ENCODE measurements at regions not wholly inside any gene's neighbourhood (a gene's known extent, or its start where the extent isn't known, plus 50 kb on each side); places are given as distances from the start of the nearest gene placed in this dataset.

GRCh38 chr14:31954991-31955390, 122.1 kb upstream of the ARHGAP5 start:
- Histone ChIP-seq H3K9me3 (ENCODE audit: low read length) (no peaks in the 10 kb centered on the region), H3K4me1 (ENCODE audit: insufficient read depth, low read length) (peaks cover 13% of the 10 kb centered on the region), H3K36me3 (ENCODE audit: insufficient read depth, low read length) (no peaks in the 10 kb centered on the region), H3K27ac (ENCODE audit: low read depth, low read length) (no peak overlapping the region), H3K27me3 (ENCODE audit: control insufficient read depth in 1 of 2, insufficient read depth in 2 of 2, low read length in 2 of 2) (no peaks in the 10 kb centered on the region), H3K9ac (ENCODE audit: low read length) (no peak overlapping the region), H3K4me3 (ENCODE audit: low read depth in 1 of 2, low read length in 2 of 2) (no peak overlapping the region)

DNA sequence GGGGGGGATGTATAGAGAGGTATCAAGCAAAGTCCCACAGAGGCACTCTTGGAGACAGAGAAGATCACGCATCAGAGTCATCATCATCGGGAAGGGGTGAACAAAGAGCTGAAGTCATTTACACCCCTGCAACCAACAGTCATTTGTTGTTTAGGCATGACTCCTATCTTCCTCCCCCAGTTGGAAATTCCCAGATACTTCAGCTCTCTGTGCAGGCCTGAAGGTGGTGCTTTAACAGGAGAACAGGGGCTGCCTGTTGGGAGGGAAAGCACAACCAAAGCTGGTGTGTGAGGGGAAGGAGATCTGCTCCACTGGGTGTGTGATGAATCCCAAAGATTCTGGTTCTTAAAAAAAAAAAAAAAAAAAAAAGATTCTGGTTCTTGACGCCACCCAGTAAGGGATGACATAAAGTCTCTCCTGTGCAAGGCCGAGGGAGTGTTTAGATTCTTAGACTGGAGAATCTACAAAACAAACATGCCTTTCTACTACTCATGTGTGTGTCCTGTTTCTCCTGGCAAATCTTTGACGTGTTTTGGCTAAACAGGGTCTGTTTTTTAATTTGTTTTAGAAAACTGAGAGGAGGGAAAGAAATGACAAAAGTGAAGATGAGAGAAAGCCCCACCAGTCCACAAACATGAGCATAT, 121.0 kb upstream of the ARHGAP5 start:
- Histone ChIP-seq H3K4me1 (ENCODE audit: insufficient read depth, low read length) (peaks cover 5% of the 10 kb centered on the region), H3K27me3 (ENCODE audit: control insufficient read depth in 1 of 2, insufficient read depth in 2 of 2, low read length in 2 of 2) (no peaks in the 10 kb centered on the region), H3K27ac (ENCODE audit: low read depth, low read length) (no peak overlapping the region), H3K9me3 (ENCODE audit: low read length) (no peaks in the 10 kb centered on the region), H3K9ac (ENCODE audit: low read length) (no peak overlapping the region), H3K36me3 (ENCODE audit: insufficient read depth, low read length) (no peaks in the 10 kb centered on the region), H3K4me3 (ENCODE audit: low read depth in 1 of 2, low read length in 2 of 2) (no peak overlapping the region)

GRCh38 chr14:31957565-31957964, 119.5 kb upstream of the ARHGAP5 start:
- Histone ChIP-seq H3K27me3 (ENCODE audit: control insufficient read depth in 1 of 2, insufficient read depth in 2 of 2, low read length in 2 of 2) (no peaks in the 10 kb centered on the region), H3K9me3 (ENCODE audit: low read length) (no peaks in the 10 kb centered on the region), H3K36me3 (ENCODE audit: insufficient read depth, low read length) (no peaks in the 10 kb centered on the region), H3K27ac (ENCODE audit: low read depth, low read length) (no peak overlapping the region), H3K4me1 (ENCODE audit: insufficient read depth, low read length) (no peaks in the 10 kb centered on the region), H3K4me3 (ENCODE audit: low read depth in 1 of 2, low read length in 2 of 2) (no peak overlapping the region), H3K9ac (ENCODE audit: low read length) (no peak overlapping the region)

GRCh38 chr14:31960039-31960438, 117.1 kb upstream of the ARHGAP5 start:
- Histone ChIP-seq H3K9ac (ENCODE audit: low read length) (no peak overlapping the region), H3K27ac (ENCODE audit: low read depth, low read length) (no peak overlapping the region), H3K4me3 (ENCODE audit: low read depth in 1 of 2, low read length in 2 of 2) (no peak overlapping the region), H3K27me3 (ENCODE audit: control insufficient read depth in 1 of 2, insufficient read depth in 2 of 2, low read length in 2 of 2) (no peaks in the 10 kb centered on the region), H3K4me1 (ENCODE audit: insufficient read depth, low read length) (no peaks in the 10 kb centered on the region), H3K36me3 (ENCODE audit: insufficient read depth, low read length) (no peaks in the 10 kb centered on the region), H3K9me3 (ENCODE audit: low read length) (no peaks in the 10 kb centered on the region)

- no peaks in the 10 kb centered on the region for H3K9me3 ChIP-seq (ENCODE audit: low read length)
- no peak overlapping the region for H3K27ac ChIP-seq (ENCODE audit: low read depth, low read length)
- peaks cover 8% of the 10 kb centered on the region for H3K4me1 ChIP-seq (ENCODE audit: insufficient read depth, low read length)
- H3K36me3 ChIP-seq (ENCODE audit: insufficient read depth, low read length), result no peaks in the 10 kb centered on the region
- H3K27me3 ChIP-seq (ENCODE audit: control insufficient read depth in 1 of 2, insufficient read depth in 2 of 2, low read length in 2 of 2), result no peaks in the 10 kb centered on the region
- no peak overlapping the region for H3K4me3 ChIP-seq (ENCODE audit: low read depth in 1 of 2, low read length in 2 of 2)
- H3K9ac ChIP-seq (ENCODE audit: low read length), result no peak overlapping the region
Observed at GRCh38 chr14:31961896-31962295, 115.2 kb upstream of the ARHGAP5 start.

DNA sequence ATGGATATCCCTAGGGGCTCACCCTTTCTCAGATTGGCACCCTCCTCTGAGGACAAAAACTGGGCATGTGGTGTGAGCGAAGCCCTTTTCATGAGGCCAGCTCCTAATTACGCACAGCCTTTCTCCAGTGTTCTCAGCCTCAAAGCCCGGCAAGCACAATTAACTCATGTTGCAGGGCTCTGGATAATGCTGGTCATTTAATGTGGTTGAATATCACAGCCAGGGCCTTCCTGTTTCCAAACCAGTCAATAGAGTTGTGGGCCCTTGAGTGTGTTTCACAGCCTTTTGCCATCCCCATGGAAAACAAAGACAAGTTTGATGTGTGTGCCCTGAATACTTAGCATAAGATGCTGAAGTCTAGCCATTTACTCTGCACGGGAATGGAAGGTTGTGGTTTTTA, 114.2 kb upstream of the ARHGAP5 start:
- H3K36me3 ChIP-seq (ENCODE audit: insufficient read depth, low read length), result no peaks in the 10 kb centered on the region
- H3K9me3 ChIP-seq (ENCODE audit: low read length), result no peaks in the 10 kb centered on the region
- no peak overlapping the region for H3K4me3 ChIP-seq (ENCODE audit: low read depth in 1 of 2, low read length in 2 of 2)
- peaks cover 8% of the 10 kb centered on the region for H3K4me1 ChIP-seq (ENCODE audit: insufficient read depth, low read length)
- H3K9ac ChIP-seq (ENCODE audit: low read length), result no peak overlapping the region
- H3K27me3 ChIP-seq (ENCODE audit: control insufficient read depth in 1 of 2, insufficient read depth in 2 of 2, low read length in 2 of 2), result no peaks in the 10 kb centered on the region
- H3K27ac ChIP-seq (ENCODE audit: low read depth, low read length), result no peak overlapping the region

DNA sequence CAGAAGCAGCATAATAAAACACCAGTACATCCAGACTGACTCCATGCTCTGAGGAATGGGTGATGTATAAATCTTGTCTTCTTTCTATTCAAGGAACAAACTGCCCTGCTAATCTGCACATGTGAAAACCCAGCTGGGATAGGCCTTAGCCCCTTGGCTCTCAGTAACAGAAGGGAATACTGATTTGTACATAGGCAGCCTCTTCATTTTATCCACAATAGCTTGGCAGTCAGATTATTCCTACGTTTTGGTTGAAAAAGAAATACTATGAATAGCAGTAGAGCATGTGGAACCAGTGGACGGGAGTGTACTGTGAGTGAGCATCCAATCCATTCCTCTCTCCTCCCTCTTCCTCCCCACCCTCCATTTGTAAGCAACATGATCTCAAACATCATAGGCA, 113.5 kb upstream of the ARHGAP5 start:
- Histone ChIP-seq H3K4me1 (ENCODE audit: insufficient read depth, low read length) (peaks cover 8% of the 10 kb centered on the region), H3K4me3 (ENCODE audit: low read depth in 1 of 2, low read length in 2 of 2) (no peak overlapping the region), H3K36me3 (ENCODE audit: insufficient read depth, low read length) (no peaks in the 10 kb centered on the region), H3K9ac (ENCODE audit: low read length) (no peak overlapping the region), H3K9me3 (ENCODE audit: low read length) (no peaks in the 10 kb centered on the region), H3K27me3 (ENCODE audit: control insufficient read depth in 1 of 2, insufficient read depth in 2 of 2, low read length in 2 of 2) (no peaks in the 10 kb centered on the region), H3K27ac (ENCODE audit: low read depth, low read length) (no peak overlapping the region)

GRCh38 chr14:31964490-31964889, 112.6 kb upstream of the ARHGAP5 start:
- Histone ChIP-seq H3K27ac (ENCODE audit: low read depth, low read length) (no peak overlapping the region), H3K4me3 (ENCODE audit: low read depth in 1 of 2, low read length in 2 of 2) (no peak overlapping the region), H3K36me3 (ENCODE audit: insufficient read depth, low read length) (no peaks in the 10 kb centered on the region), H3K27me3 (ENCODE audit: control insufficient read depth in 1 of 2, insufficient read depth in 2 of 2, low read length in 2 of 2) (no peaks in the 10 kb centered on the region), H3K4me1 (ENCODE audit: insufficient read depth, low read length) (peaks cover 12% of the 10 kb centered on the region), H3K9ac (ENCODE audit: low read length) (no peak overlapping the region), H3K9me3 (ENCODE audit: low read length) (no peaks in the 10 kb centered on the region)

DNA sequence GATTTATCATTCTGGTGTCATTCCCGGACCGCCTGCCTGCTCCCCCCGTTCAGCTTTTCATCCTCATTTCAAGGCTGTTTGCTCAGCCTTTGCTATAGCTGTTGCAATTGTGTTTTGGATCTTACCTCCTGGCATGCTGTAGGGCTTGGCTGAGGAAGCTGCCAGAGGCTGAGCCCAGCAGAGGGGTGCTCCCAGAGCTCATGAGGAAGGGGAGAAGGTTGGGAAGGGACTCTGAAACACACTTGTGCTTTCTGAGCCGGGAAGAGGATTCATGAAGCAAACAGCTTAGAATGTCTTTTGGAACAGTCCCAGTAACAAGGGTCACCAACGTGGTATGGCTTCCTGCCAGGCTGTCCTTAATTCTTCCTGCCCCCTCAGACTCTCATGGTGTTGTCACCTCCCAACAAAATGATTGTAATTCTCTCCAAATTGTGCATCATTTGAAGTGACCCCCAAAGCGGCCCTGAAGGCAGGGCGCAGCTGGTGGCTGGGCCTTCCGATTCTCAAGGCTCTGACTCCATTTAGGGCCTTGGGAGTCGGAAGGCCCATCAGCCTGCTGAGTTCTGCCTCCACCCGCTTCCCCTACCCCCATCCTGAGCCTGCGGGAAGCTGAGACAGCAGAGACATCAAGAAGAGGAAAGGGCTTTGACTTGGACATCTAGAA, 111.9 kb upstream of the ARHGAP5 start:
- Histone ChIP-seq H3K4me1 (ENCODE audit: insufficient read depth, low read length) (peaks cover 17% of the 10 kb centered on the region), H3K9ac (ENCODE audit: low read length) (no peak overlapping the region), H3K27me3 (ENCODE audit: control insufficient read depth in 1 of 2, insufficient read depth in 2 of 2, low read length in 2 of 2) (no peaks in the 10 kb centered on the region), H3K9me3 (ENCODE audit: low read length) (no peaks in the 10 kb centered on the region), H3K4me3 (ENCODE audit: low read depth in 1 of 2, low read length in 2 of 2) (no peak overlapping the region), H3K27ac (ENCODE audit: low read depth, low read length) (no peak overlapping the region), H3K36me3 (ENCODE audit: insufficient read depth, low read length) (no peaks in the 10 kb centered on the region)

DNA sequence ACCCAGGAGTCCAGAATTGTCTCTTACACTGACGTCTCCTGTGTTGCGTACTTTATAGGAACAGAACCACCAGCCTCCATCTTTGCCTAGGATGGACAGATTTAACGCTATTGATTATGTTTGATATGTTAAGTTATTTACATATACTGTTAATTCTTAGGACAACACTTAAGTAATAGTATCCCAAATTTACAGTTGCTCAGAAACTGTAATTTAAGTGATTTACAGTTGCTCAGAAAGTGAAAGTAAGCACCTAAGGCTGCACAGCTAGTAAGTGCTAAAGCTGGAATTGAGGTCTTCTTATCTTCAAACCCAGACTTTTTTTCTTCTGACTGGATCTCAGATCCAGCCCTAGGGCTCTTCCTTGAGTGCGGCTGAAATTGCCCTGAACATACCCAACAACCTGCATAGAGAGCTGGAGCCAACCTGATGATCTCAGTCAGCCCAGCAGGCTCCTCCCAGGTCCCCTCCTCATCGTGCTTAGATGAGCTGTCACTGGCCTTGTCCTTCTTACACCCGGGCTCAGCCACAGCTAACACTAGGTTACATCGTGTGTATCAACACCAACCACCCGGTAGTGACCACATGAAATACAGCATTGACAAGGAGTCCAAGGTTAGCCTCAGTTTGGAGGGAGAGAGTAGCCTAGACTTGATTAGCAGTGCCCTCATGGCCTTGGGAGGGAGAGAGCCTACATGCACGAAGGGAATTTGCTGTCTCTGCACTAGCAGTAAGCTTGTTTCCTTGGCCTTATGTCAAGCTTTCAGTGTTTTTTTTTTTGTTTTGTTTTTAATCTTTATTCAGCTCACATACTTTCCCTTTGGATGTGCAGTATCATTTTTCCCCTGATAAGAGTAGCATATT, 111.1 kb upstream of the ARHGAP5 start:
- no peak overlapping the region for H3K4me3 ChIP-seq (ENCODE audit: low read depth in 1 of 2, low read length in 2 of 2)
- no peaks in the 10 kb centered on the region for H3K36me3 ChIP-seq (ENCODE audit: insufficient read depth, low read length)
- peaks cover 17% of the 10 kb centered on the region for H3K4me1 ChIP-seq (ENCODE audit: insufficient read depth, low read length)
- H3K27me3 ChIP-seq (ENCODE audit: control insufficient read depth in 1 of 2, insufficient read depth in 2 of 2, low read length in 2 of 2), result no peaks in the 10 kb centered on the region
- no peaks in the 10 kb centered on the region for H3K9me3 ChIP-seq (ENCODE audit: low read length)
- H3K9ac ChIP-seq (ENCODE audit: low read length), result no peak overlapping the region
- no peak overlapping the region for H3K27ac ChIP-seq (ENCODE audit: low read depth, low read length)

GRCh38 chr14:31966896-31967668, 110.0 kb upstream of the ARHGAP5 start:
- no peak overlapping the region for H3K27ac ChIP-seq (ENCODE audit: low read depth, low read length)

More at GRCh38 chr14:31966896-31967668, 110.0 kb upstream of the ARHGAP5 start:
- no peaks in the 10 kb centered on the region for H3K36me3 ChIP-seq (ENCODE audit: insufficient read depth, low read length)
- no peaks in the 10 kb centered on the region for H3K27me3 ChIP-seq (ENCODE audit: control insufficient read depth in 1 of 2, insufficient read depth in 2 of 2, low read length in 2 of 2)
- H3K9me3 ChIP-seq (ENCODE audit: low read length), result no peaks in the 10 kb centered on the region
- peaks cover 17% of the 10 kb centered on the region for H3K4me1 ChIP-seq (ENCODE audit: insufficient read depth, low read length)
- no peak overlapping the region for H3K4me3 ChIP-seq (ENCODE audit: low read depth in 1 of 2, low read length in 2 of 2)
- H3K9ac ChIP-seq (ENCODE audit: low read length), result no peak overlapping the region

All from muscle layer of colon (tissue), 2 donors.